GM10266 (cell line): ENCODE measurements at regions not wholly inside any gene's neighbourhood (a gene's known extent, or its start where the extent isn't known, plus 50 kb on each side); places are given as distances from the start of the nearest gene placed in this dataset.

Experiments
- DNase-seq: peaks from one replicate; pipeline ENCODE4 v3.0.0; 2012; ENCODE audit errors: extremely low spot score
- TF ChIP-seq, protein P1 (sequence below): IDR thresholded peaks from 2 replicates; pipeline ENCODE4 v1.5.1; 2012; ENCODE audit warnings: mild to moderate bottlenecking, low read depth; ENCODE audit not compliant: control insufficient read depth, insufficient read depth; ENCODE audit errors: missing control alignments

DNA sequence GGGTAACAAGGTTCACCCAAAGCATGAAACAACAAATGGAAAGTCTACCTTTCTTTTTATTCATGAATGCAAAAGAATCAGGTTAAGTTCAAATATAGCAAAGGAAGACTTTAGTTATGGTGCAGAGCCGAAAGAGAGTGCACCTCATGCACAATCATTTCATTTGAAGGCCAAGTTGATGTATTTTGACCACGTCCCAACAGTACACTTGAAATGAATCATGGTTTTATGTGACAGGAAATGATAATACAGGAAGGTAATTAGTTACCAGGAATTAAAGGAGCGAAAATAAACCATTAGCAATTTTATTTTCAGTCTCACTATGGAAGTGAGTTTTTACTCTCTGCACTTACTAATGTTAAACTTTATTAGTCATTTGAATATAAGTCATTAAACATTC is 281.2 kb upstream of the DIAPH2 start:
- no peak for DNase-seq
- TF ChIP-seq, protein P1, sequence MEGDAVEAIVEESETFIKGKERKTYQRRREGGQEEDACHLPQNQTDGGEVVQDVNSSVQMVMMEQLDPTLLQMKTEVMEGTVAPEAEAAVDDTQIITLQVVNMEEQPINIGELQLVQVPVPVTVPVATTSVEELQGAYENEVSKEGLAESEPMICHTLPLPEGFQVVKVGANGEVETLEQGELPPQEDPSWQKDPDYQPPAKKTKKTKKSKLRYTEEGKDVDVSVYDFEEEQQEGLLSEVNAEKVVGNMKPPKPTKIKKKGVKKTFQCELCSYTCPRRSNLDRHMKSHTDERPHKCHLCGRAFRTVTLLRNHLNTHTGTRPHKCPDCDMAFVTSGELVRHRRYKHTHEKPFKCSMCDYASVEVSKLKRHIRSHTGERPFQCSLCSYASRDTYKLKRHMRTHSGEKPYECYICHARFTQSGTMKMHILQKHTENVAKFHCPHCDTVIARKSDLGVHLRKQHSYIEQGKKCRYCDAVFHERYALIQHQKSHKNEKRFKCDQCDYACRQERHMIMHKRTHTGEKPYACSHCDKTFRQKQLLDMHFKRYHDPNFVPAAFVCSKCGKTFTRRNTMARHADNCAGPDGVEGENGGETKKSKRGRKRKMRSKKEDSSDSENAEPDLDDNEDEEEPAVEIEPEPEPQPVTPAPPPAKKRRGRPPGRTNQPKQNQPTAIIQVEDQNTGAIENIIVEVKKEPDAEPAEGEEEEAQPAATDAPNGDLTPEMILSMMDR, result no peak

DNA sequence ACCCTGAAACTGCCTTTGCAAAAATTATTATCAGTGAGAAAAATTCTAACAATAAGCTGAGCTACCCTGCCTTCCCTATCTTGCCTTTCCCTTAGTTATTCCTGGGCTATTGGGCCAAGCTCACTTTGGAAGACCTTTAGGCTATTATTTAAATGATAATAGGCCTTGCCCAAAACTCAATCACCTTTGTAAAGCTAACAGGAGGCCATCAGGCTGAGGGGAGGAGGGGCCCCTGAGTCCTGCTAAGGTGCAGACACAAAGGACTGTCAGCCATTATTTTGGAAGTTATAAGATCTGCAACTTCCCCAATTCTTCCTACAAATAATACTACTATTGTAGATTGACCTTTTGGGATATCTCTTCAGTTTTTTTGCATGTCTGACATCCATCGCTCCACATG is 278.8 kb upstream of the DIAPH2 start:
- DNase-seq, result no peak
- TF ChIP-seq, protein P1, result no peak

DNA sequence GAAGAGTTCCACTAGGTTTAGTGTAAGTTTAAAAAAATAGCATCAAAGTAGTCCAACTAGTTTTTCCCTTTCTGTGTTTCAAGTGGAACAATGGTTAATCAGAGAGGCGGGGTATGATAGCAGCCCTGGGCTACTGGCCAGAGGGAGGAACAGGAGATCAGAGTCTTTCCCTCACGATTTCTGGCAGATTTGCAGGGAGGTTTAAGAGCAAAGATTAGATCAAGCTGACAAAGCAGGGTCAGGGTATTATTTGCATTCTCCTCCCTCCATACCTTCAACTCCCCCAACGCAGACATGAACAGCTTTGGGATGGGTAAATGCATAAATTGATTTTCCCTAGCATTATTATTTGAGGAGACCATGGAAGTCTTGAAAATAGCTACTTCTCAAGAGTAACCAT is 277.6 kb upstream of the DIAPH2 start:
- DNase-seq, result no peak
- TF ChIP-seq, protein P1, result no peak

DNA sequence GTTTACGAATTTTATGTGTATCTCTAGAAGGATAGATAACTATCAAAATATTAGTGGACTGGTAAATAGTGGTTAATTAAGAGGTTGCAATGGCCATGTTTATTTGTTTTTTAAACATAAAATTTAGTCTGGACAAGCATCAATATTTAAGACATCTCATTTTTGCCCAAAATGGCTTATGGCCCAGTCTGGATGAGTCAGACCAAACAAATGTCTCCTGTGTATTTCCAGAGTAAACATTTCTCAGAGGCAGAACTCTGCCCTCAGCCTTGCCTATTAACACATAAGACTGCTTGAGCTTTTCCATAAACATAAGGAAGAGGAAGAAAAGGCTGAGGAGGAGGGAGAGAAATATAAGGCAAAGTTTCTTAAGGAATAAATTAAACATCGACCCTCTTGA is 277.1 kb upstream of the DIAPH2 start:
- no peak for DNase-seq
- TF ChIP-seq, protein P1, result no peak

DNA sequence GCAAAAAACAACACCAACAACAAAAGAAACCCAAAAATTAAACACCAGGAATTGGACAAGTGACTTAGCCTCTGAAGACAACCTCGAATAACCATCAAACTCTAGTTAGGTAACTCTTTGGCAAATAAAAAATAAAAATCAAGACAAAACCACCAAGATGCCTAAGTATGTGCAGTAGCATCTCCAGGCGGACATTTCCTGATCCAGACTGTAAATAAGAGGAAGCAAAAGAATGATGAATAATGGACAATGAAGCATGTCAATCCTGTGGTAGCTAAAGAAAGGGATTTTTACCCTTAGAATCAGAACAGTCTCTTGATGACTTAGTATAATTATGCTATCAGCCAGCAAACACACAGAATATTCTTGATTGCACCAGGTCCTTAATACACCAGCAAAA is 276.7 kb upstream of the DIAPH2 start:
- TF ChIP-seq, protein P1, result no peak
- no peak for DNase-seq

DNA sequence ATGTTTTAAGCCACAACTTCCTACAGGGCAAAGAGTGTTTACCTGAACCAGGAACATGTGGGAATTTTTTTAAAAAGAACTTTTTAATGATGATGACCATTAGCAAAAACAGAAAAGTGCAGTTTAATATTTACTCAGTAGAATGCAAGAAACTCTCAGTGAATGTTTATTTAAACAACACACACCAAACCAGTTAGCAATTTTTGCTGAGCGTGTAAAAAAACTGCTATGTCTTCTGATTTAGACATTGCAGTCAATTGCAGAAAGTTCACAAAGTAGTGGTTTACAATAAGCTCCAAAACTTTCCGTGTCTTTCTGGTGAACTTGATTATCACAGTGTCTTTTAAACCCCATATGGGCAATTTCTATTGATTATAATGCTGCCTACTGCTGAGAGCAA is 273.7 kb upstream of the DIAPH2 start:
- TF ChIP-seq, protein P1, result no peak
- DNase-seq, result no peak

DNA sequence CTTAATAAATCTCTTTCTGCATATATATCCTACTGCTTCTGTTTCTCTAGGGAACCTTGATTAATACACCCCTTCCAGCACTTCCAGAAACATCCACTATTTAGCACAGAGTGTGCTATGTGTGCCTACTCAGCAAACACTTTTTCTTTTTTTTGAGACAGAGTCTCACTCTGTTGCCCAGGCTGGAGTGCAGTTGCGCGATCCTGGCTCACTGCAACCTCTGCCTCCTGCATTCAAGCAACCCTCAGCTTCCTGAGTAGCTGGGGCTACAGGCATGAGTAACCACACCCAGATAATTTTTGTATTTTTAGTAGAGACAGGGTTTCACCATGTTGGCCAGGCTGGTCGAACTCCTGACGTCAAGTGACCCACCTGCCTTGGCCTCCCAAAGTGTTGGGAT is 266.9 kb upstream of the DIAPH2 start:
- DNase-seq, result no peak
- TF ChIP-seq, protein P1, result no peak
